ENCODE measurements at regions not wholly inside any gene's neighbourhood (a gene's known extent, or its start where the extent isn't known, plus 50 kb on each side); places are given as distances from the start of the nearest gene placed in this dataset.

- no peak for DNase-seq
Measured at GRCh38 chr13:40083841-40084240, 428.4 kb downstream of the COG6 start.

DNA sequence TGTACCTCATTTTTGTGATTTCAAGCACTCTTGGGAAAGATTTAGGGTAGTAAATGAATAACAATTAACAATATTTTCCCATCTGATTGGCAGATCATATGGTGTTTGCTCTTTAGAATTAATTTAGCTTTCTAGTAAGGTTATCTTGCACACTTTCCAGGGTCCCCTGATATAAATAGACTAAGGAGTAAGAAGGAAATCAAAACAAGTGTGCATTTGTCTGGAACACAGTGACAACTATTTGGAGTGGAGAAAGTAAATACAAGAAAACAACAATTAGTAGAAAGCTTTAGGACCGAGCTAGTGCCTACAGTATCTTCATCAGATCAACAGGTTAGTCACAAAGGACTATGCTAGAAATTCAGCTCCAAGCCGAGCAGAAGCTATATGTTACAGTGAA, 429.5 kb downstream of the COG6 start:
- no peak for DNase-seq

DNA sequence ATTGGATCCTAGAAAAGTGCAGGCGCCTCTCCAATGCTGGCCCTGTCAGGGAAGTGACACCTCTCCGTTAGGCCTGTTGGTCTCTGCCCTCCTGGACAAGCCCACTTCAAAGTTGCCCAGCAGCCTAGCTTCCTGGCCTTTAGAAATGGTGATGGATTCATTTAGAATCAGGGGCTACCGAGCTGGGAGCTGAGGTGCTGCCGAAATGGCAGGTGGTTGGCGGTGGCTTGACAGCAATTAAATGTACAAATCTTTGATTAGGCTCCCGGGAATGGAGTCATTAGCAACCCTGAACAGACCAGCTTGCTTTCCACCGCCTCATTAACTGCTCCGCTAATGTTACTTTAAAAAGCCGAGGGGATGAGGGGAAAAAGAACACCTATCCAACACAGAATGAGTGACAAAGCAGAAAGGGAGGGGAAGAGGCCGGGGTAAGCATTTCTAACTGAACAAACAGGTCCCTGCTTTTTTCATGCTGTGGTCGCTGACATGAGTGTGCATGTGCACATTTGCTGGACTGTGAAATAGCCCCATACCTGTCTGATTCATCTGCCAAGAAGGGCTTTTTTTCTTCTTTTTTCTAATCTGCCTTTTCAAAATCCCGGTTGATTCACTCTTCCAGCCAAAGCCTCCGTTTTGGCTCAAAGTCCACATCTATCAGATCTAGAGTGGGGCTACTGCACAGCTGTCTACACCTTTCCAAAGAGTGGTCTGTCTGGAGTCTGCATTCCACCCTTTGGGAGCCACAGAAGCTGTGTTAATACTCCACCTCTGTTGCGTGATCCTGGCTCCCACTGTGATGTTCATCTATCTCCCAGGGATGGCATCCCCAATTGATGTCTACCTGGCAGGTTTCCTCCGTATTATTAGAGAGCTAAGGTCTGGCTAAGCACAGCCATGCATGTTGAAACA, 431.9 kb downstream of the COG6 start:
- DNase-seq, result no peak

GRCh38 chr13:40094056-40094455, 438.6 kb downstream of the COG6 start:
- no peak for DNase-seq

DNA sequence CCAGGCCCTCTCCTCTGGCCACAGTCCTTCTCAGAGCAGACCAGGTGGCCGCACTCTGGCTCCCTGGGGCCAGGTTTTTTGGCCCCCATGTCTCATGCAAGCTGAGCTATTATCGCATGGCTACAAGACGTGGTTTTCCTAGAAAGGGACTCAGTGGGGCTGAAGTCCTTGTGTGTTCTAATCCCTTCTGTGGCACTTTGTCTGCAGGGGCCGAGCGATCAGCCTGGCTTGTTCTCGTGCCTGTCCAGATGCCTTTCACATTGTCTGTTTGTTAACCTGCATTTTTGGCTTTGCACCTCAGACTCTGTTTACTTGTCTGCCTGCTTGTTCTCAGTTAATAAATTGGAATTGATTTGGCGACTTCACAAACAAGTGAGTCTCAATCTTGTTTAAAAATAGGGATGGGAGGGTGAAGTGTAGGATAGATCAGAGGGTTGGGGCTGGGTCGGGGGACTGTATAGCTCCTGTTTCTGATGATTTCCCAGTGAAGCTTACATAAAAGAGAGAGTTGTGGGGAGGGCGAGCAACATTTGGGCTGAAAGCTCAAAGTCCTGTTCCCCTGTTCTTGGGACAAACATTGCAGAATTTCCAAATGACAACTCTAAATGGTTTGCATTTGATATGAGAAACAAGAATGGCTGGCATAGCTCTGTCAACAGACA, 440.4 kb downstream of the COG6 start:
- no peak for DNase-seq

DNA sequence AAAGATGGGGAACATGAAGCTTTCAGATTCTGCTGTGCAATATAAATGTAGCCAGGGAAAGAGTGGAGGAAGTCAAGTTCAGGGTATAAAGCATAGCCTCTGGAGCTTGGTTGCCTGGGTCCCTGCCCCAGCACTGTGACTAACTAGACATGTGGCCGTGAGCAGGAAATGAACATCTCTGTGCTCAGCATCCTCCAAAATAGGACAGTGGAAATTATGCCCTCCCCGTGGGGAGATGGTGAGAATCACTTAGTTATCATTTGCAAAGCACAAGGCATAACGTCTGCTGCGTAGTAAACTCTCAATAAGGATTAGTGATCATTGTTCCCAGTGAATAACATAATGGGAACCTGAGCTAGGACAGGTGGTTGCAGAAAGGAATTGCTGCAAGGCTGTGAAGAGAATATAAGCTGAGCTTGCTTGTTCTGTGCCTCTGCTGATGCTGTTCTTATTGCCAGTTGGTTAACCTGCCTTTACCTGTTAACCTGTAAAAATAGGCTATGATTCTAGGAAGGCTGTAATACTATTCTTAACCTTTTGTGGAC, 441.0 kb downstream of the COG6 start:
- DNase-seq, result no peak

DNA sequence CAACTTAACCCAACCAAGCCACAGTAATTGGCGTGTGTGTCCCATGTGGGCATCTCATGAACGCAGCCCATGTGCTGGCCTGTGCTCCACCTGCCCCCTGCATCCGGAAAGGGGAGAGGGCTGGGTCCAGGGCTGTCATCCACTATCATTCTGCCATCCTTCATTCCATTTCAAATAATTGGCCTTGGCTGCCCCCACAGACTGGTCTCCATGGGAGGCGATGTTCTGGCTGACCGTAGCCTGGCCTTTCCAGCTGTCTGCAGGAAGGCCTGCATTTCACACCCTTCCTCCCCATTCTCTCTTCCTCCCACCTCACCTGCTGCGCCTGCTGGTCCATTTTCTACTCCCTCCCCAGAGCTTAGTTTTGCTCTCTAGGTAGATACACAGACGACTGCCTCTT, 442.8 kb downstream of the COG6 start:
- DNase-seq, result no peak

DNA sequence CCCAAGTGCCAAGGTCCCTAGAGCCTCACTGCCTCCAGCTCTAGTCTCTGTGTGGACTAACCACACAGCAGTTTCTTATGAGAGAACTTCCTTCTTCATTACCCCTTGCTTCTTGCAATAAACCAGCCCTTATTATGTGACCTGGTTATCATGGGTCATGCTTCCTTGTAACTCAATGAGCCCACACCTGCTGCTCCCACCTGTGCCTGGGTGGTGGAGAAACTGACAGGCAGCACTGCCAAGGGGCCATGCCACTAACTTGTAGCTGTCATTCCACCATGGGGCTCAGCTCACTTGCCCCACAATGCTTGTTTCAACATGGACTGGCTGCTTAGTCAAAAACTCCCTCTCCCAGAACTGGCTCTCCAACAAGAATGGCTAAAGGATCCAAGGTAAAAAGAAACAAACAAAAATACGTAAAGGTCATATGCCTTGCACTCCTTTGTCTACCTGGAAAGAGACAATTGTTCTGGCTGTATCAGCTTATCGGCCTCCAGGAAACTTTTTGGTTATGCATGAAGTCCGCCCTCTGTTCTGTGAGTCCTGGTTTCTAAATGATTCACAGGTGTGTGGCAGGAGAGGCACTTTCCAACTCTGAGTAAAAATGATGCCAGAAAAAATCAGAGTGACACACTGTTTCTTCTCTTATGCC, 446.4 kb downstream of the COG6 start:
- DNase-seq, result no peak

GRCh38 chr13:40102360-40102727, 446.9 kb downstream of the COG6 start:
- no peak for DNase-seq

- peak; percentile 47 for DNase-seq
Measured at GRCh38 chr13:40102854-40103253, 447.4 kb downstream of the COG6 start.

GRCh38 chr13:40103864-40104263, 448.4 kb downstream of the COG6 start:
- DNase-seq, result no peak

GRCh38 chr13:40105231-40105630, 449.8 kb downstream of the COG6 start:
- DNase-seq, result no peak

GRCh38 chr13:40109351-40109844, 453.9 kb downstream of the COG6 start:
- peak; percentile 94 for DNase-seq

DNA sequence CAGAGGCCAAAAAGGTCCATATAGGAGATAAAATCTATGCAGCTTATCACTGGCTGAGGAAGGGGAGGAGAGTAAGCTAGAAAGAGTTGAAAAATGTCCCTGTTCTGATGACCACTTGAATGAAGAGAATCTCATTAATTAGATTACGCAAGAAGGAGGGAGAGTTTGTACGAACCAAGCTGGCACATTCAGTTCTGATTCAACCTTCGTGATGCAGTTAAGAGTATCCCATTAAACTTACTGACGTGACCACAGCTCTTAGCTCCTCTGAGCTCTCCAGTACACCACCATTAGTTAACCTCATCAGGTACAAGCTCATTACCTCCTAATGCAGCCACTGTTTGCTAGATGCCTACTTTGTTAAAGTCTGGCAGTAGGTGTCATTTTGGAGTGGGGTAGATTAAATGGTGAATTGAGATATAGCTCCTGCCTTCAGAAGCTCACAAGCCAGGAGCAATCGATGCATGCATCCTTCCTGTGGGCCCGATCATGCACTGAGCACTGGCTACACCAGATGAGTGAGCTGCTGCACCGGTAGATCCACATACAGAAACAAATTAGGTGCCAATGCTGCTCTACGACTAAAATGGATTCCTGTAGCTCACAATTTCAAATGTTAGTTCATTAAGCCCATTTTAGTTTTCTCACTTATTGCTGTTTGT, 458.3 kb downstream of the COG6 start:
- DNase-seq, result no peak

- no peak for DNase-seq
Measured at GRCh38 chr13:40114305-40114896, 458.9 kb downstream of the COG6 start.

DNA sequence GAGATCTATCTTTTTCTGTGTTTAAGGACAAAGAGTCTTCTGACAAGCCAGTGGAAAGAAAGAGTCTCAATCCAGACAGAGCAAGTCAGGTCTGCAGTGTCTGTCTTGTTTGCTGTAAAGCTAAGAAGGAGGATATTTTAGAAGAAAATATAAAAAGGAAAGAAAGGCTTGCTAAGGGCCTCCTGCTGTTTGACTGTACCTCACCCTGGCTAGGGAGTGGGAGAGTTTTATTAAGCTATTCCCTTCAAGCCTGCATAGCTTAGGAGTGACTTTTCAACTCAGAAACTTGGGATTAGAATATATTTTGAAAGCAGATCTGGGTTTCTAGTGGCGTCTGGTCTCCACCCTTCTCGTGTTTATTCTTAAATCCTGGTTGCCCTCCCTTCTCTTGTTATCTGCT, 460.0 kb downstream of the COG6 start:
- no peak for DNase-seq

DNA sequence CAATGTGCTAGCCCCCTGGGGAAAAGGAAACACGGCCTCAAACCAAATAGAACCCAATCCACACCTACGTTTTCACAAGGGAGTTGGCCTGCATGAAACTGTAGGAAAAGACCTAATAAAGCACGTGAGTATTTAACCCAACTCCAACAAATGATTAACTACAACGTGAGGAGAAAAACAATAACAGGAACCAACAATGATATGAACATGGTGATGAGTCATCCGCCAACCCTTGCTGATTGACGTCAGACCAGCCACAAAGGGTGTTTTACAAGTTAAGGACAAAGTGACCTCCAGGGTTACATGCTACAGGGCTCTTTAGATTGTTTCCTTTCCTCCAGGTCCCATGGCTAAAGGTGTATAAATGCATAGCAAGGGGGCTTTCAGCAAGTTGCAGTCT, 460.5 kb downstream of the COG6 start:
- DNase-seq, result peak; percentile 33

DNA sequence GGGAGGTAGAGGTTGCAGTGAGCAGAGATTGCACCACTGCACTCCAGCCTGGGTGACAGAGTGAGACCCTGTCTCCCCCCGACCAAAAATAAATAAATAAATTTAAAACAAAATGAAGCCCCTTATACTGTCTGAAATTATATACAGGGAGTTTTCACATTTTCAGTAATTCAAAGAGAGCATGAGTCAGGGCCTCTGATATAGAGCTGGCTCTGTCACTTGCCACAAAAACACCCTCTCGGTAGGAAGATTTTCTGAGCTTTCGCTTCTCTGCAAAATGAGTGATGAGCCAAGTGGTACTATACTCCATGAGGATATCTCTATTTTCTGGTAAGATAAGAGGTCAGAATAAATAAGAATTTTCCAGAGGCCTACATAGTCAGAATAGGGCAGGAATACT, 462.9 kb downstream of the COG6 start:
- no peak for DNase-seq

GRCh38 chr13:40119852-40120251, 464.4 kb downstream of the COG6 start:
- no peak for DNase-seq

- DNase-seq, result peak; percentile 20
Measured at GRCh38 chr13:40120288-40120687, 464.8 kb downstream of the COG6 start.

- DNase-seq, result peak; percentile 39
Measured at GRCh38 chr13:40120781-40121180, 465.3 kb downstream of the COG6 start.

DNA sequence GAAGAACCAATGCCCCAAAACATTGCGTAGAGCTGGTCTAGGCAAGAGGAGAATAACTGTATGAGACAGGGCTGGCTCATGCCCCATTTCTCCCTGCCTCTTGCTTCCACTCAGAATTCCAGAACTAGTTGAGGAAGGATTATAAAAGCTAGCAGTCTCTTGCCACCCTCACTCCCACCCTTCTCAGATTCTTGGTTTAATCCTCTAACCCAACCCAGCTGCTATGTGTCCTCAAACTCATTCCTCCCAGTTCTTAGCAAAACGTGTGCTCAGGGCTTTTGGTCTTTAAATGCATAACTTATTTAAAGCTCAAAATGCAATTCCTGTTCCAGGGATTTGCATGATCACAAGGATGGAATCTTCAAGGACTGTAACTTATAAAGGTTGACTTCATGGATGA, 466.3 kb downstream of the COG6 start:
- no peak for DNase-seq

All from fibroblast of skin of right biceps (primary cell).